CD14-positive monocyte (primary cell): ENCODE measurements at regions not wholly inside any gene's neighbourhood (a gene's known extent, or its start where the extent isn't known, plus 50 kb on each side); places are given as distances from the start of the nearest gene placed in this dataset.
"Not testable (repeated sequence)": the region's sequence is repeated elsewhere in the genome, so short reads cannot be mapped to it uniquely, and the experiment has no call there.

Experiments
- DNase-seq, 3 donors: peaks; one replicate each; pipeline ENCODE4 v3.0.0-alpha.2; 2011 to 2022
- H2AFZ ChIP-seq: 2 replicates; pipeline ENCODE4 v1.6.0; 2012; ENCODE audit warnings: mild to moderate bottlenecking, low read depth, low read length, inconsistent platforms; ENCODE audit not compliant: insufficient read depth, poor library complexity, severe bottlenecking
- H3K27ac ChIP-seq, 2 donors: 1 replicate in 1 of 2; 2 replicates in 1 of 2; pipeline ENCODE4 v1.5.1; 2012 to 2013; ENCODE audit warnings: low read length in 2 of 2, control low read depth in 1 of 2, inconsistent platforms in 1 of 2, low read depth in 1 of 2, mild to moderate bottlenecking in 1 of 2
- H3K27me3 ChIP-seq, 2 donors: one replicate each; pipeline versions ENCODE4 v1.6.0 to v1.6.1; 2011 to 2013; ENCODE audit warnings: low read length in 2 of 2; ENCODE audit not compliant: control insufficient read depth in 2 of 2, insufficient read depth in 2 of 2
- H3K36me3 ChIP-seq, 2 donors: replicated peaks in 1 of 2; 1 replicate in 1 of 2; 2 replicates in 1 of 2; pipeline versions ENCODE4 v1.5.1 to v1.6.1; 2012 to 2013; ENCODE audit warnings: low read length in 2 of 2, control low read depth in 1 of 2, inconsistent platforms in 1 of 2, mild to moderate bottlenecking in 1 of 2; ENCODE audit not compliant: insufficient read depth in 2 of 2, control insufficient read depth in 1 of 2
- H3K4me1 ChIP-seq, 2 donors: 1 replicate in 1 of 2; 2 replicates in 1 of 2; pipeline versions ENCODE4 v1.5.1 to v1.6.1; 2012 to 2013; ENCODE audit warnings: low read length in 2 of 2, control low read depth in 1 of 2, inconsistent platforms in 1 of 2, mild to moderate bottlenecking in 1 of 2, moderate library complexity in 1 of 2; ENCODE audit not compliant: insufficient read depth in 2 of 2, control insufficient read depth in 1 of 2
- H3K4me2 ChIP-seq: replicated peaks from 2 replicates; pipeline ENCODE3; 2012; ENCODE audit warnings: low read length, moderate library complexity, mild to moderate bottlenecking; ENCODE audit not compliant: poor library complexity, severe bottlenecking; ENCODE audit errors: extremely low read depth
- H3K4me3 ChIP-seq, 3 experiments: fragments of 200-600 bp in 1 of 3; sonication (generic) in 1 of 3; replicated peaks in 1 of 3; 1 replicate in 2 of 3; 2 replicates in 1 of 3; pipeline ENCODE4 v1.5.1; 2011 to 2013; ENCODE audit warnings: low read length in 3 of 3, mild to moderate bottlenecking in 3 of 3, control low read depth in 2 of 3, low read depth in 2 of 3, inconsistent platforms in 1 of 3, moderate library complexity in 1 of 3
- H3K79me2 ChIP-seq: 2 replicates; pipeline ENCODE4 v1.6.0; 2012; ENCODE audit warnings: mild to moderate bottlenecking, control low read depth, inconsistent platforms, low read length, moderate library complexity; ENCODE audit not compliant: insufficient read depth
- H3K9ac ChIP-seq: 2 replicates; pipeline ENCODE4 v1.6.0; 2017; ENCODE audit warnings: low read length, mild to moderate bottlenecking; ENCODE audit not compliant: insufficient read depth, poor library complexity, severe bottlenecking
- H3K9me3 ChIP-seq, 2 donors: replicated peaks in 1 of 2; 1 replicate in 1 of 2; 2 replicates in 1 of 2; pipeline versions ENCODE4 v1.5.1 to v1.6.1; 2012 to 2013; ENCODE audit warnings: low read length in 2 of 2, control low read depth in 1 of 2; ENCODE audit not compliant: control insufficient read depth in 1 of 2, insufficient read depth in 1 of 2
- H4K20me1 ChIP-seq: 2 replicates; pipeline ENCODE4 v1.6.0; 2012; ENCODE audit warnings: mild to moderate bottlenecking, low read length, control low read depth, moderate library complexity; ENCODE audit not compliant: insufficient read depth
- H3K27ac Mint-ChIP-seq, 7 donors: one replicate each; pipeline ENCODE4 v1.8.0; 2020; ENCODE audit warnings: mild to moderate bottlenecking in 7 of 7, mixed read lengths in 7 of 7, moderate library complexity in 6 of 7, inconsistent platforms in 2 of 7
- H3K27me3 Mint-ChIP-seq, 3 donors: one replicate each; pipeline ENCODE4 v1.8.0; 2021 to 2022; ENCODE audit warnings: low read depth in 3 of 3, mild to moderate bottlenecking in 3 of 3, mixed read lengths in 3 of 3, moderate library complexity in 3 of 3, inconsistent platforms in 1 of 3
- H3K36me3 Mint-ChIP-seq, 2 donors: one replicate each; pipeline ENCODE4 v1.8.0; 2020; ENCODE audit warnings: mixed read lengths in 2 of 2, inconsistent platforms in 1 of 2, mild to moderate bottlenecking in 1 of 2
- H3K4me1 Mint-ChIP-seq: one replicate; pipeline ENCODE4 v1.8.0; 2020; ENCODE audit warnings: mild to moderate bottlenecking, mixed read lengths
- H3K4me3 Mint-ChIP-seq, 2 donors: one replicate each; pipeline ENCODE4 v1.8.0; 2020; ENCODE audit warnings: mild to moderate bottlenecking in 2 of 2, mixed read lengths in 2 of 2, moderate library complexity in 1 of 2
- H3K9me3 Mint-ChIP-seq, 7 donors: one replicate each; pipeline ENCODE4 v1.8.0; 2020 to 2022; ENCODE audit warnings: mixed read lengths in 7 of 7, mild to moderate bottlenecking in 6 of 7, moderate library complexity in 6 of 7, inconsistent platforms in 2 of 7
- CTCF ChIP-seq: fragments of 200-600 bp; IDR thresholded peaks from one replicate; pipeline ENCODE4 v1.8.0; 2022; ENCODE audit warnings: antibody characterized with exemption, mild to moderate bottlenecking
- WGBS: methylation state at CpG from one replicate; pipeline ENCODE4 v1.1.5; 2013; ENCODE audit warnings: missing lambda C conversion rate; ENCODE audit not compliant: insufficient coverage; 5-methylcytosine and 5-hydroxymethylcytosine counted together
- intact Hi-C, 2 donors: fragments of 100-400 bp; cut with micrococcal nuclease; formaldehyde crosslinking; loops; one replicate each; pipeline versions ENCODE4 v1.15.0 to v1.15.1; 2023

- intact Hi-C loops, result no loop called here
- Histone ChIP-seq H2AFZ (no peak overlapping the region), H4K20me1 (no peaks in the 10 kb centered on the region), H3K27ac (no peak overlapping the region), H3K36me3 (no peaks in the 10 kb centered on the region), H3K4me2 (no peak overlapping the region), H3K9ac (no peak overlapping the region), H3K27me3 (no peaks in the 10 kb centered on the region), H3K4me1 (no peaks in the 10 kb centered on the region), H3K4me3 (no peak overlapping the region), H3K9me3 (peaks cover 0 to 4% of the 10 kb centered on the region in 2 donors), H3K79me2 (no peaks in the 10 kb centered on the region)
- H3K36me3 Mint-ChIP-seq, result no peaks in the 10 kb centered on the region
- no peaks in the 10 kb centered on the region for H3K27me3 Mint-ChIP-seq
- no peak for TF ChIP-seq CTCF
- H3K4me1 Mint-ChIP-seq, result no peaks in the 10 kb centered on the region
- WGBS, result no CpG with 5 or more reads among the region's 2 CpGs
- H3K27ac Mint-ChIP-seq, result no peak overlapping the region
- peaks cover 0 to 5% (median 2%) of the 10 kb centered on the region in 7 donors for H3K9me3 Mint-ChIP-seq
- no peak overlapping the region for H3K4me3 Mint-ChIP-seq
- no peak for DNase-seq
These were observed 166.1 kb upstream of the TEX13C start for GRCh38 chrX:125153621-125154020.

DNA sequence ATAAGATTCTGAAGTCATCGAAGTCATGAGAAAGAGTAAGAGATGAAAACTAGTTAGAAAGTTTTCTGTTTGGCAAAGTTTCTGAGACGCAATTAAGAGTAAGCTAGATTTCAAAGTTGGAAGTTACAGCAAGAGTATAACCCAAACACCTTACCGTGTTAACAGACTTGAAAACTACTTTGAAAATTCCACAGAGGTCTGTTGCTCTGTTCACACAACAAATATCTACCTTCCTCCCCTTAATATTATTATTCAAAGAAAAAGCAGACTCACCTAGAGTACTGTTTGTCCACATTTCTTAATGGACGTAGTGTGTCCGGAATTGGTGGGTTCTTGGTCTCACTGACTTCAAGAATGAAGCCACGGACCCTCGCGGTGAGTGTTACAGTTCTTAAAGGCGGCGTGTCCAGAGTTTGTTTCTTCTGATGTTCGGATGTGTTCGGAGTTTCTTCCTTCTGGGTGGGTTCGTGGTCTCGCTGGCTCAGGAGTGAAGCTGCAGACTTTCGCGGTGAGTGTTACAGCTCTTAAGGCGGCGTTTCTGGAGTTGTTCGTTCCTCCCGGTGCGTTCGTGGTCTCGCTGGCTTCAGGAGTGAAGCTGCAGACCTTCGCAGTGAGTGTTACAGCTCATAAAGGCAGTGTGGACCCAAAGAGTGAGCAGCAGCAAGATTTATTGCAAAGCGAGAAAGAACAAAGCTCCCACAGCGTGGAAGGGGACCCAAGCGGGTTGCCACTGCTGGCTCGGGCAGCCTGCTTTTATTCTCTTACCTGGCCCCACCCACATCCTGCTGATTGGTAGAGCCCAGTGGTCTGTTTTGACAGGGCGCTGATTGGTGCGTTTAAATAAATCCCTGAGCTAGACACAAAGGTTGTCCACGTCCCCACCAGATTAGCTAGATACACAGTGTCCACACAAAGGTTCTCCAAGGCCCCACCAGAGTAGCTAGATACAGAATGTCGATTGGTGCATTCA lies 165.1 kb upstream of the TEX13C start:
- H3K4me1 Mint-ChIP-seq, H3K27ac ChIP-seq, H3K4me2 ChIP-seq, H3K79me2 ChIP-seq, H3K9me3 ChIP-seq, H3K27me3 Mint-ChIP-seq, DNase-seq, H3K27ac Mint-ChIP-seq, H3K9ac ChIP-seq, H3K4me1 ChIP-seq, H3K4me3 Mint-ChIP-seq, H3K36me3 Mint-ChIP-seq, intact Hi-C loops, H3K36me3 ChIP-seq, H3K9me3 Mint-ChIP-seq, H3K4me3 ChIP-seq, H3K27me3 ChIP-seq, H4K20me1 ChIP-seq, H2AFZ ChIP-seq: not testable (repeated sequence)
- 96% methylated on average over 10 of the region's 32 CpGs for WGBS

- H3K4me1 Mint-ChIP-seq, H3K79me2 ChIP-seq, H3K27ac Mint-ChIP-seq, H3K4me1 ChIP-seq, H2AFZ ChIP-seq, H3K9ac ChIP-seq, H3K9me3 ChIP-seq, H3K36me3 ChIP-seq, H4K20me1 ChIP-seq, H3K4me3 ChIP-seq, H3K4me2 ChIP-seq, H3K27me3 Mint-ChIP-seq, H3K27ac ChIP-seq, H3K27me3 ChIP-seq, H3K4me3 Mint-ChIP-seq, H3K36me3 Mint-ChIP-seq, DNase-seq, intact Hi-C loops: not testable (repeated sequence)
- peaks cover 0 to 11% (median 2%) of the 10 kb centered on the region in 7 donors for H3K9me3 Mint-ChIP-seq
- 99% methylated on average over 10 of the region's 41 CpGs for WGBS
These were observed 164.2 kb upstream of the TEX13C start for GRCh38 chrX:125155296-125156033.
